Stimulated activated CD8-positive, alpha-beta memory T cell treated with anti-CD3 and anti-CD28 coated beads, Interleukin-4, amount 100 ng/mL, for 24 hours (primary cell): ENCODE measurements at regions not wholly inside any gene's neighbourhood (a gene's known extent, or its start where the extent isn't known, plus 50 kb on each side); places are given as distances from the start of the nearest gene placed in this dataset.
"Not testable (repeated sequence)": the region's sequence is repeated elsewhere in the genome, so short reads cannot be mapped to it uniquely, and the experiment has no call there.

ENCODE experiments used
- DNase-seq: peaks from one replicate; pipeline ENCODE4 v3.0.0-alpha.2; 2020; ENCODE audit warnings: low read depth

GRCh38 chr13:76012091-76012721 is 376.1 kb downstream of the LMO7 start:
- no peak for DNase-seq

GRCh38 chr13:76009267-76009890 is 373.2 kb downstream of the LMO7 start:
- no peak for DNase-seq

- DNase-seq: no peak
Observed at GRCh38 chr13:76004416-76004815, 368.3 kb downstream of the LMO7 start.

GRCh38 chr13:76000131-76000530 is 364.0 kb downstream of the LMO7 start:
- no peak for DNase-seq

GRCh38 chr13:75996582-75996981 is 360.5 kb downstream of the LMO7 start:
- no peak for DNase-seq

- no peak for DNase-seq
Observed at GRCh38 chr13:75995966-75996365, 359.8 kb downstream of the LMO7 start.

GRCh38 chr13:75993823-75994222 is 357.7 kb downstream of the LMO7 start:
- DNase-seq: no peak

GRCh38 chr13:75993241-75993640 is 357.1 kb downstream of the LMO7 start:
- no peak for DNase-seq

GRCh38 chr13:75986818-75987217 is 350.7 kb downstream of the LMO7 start:
- DNase-seq: no peak

- DNase-seq: no peak
Observed at GRCh38 chr13:75985132-75985531, 349.0 kb downstream of the LMO7 start.

GRCh38 chr13:75978818-75979217 is 342.7 kb downstream of the LMO7 start:
- no peak for DNase-seq

- no peak for DNase-seq
Observed at GRCh38 chr13:75968103-75968838, 332.1 kb downstream of the LMO7 start.

- no peak for DNase-seq
Observed at GRCh38 chr13:75963302-75963701, 327.2 kb downstream of the LMO7 start.

- DNase-seq: no peak
Observed at GRCh38 chr13:75961911-75962310, 325.8 kb downstream of the LMO7 start.

GRCh38 chr13:75960538-75960994 is 324.4 kb downstream of the LMO7 start:
- no peak for DNase-seq

- DNase-seq: no peak
Observed at GRCh38 chr13:75959861-75960481, 323.8 kb downstream of the LMO7 start.

GRCh38 chr13:75953589-75953988 is 317.5 kb downstream of the LMO7 start:
- not testable (repeated sequence) for DNase-seq

GRCh38 chr13:75947448-75947847 is 311.3 kb downstream of the LMO7 start:
- no peak for DNase-seq

- no peak for DNase-seq
Observed at GRCh38 chr13:75946536-75947284, 310.6 kb downstream of the LMO7 start.

- DNase-seq: no peak
Observed at GRCh38 chr13:75945841-75946482, 309.8 kb downstream of the LMO7 start.

GRCh38 chr13:75938811-75939560 is 302.9 kb downstream of the LMO7 start:
- DNase-seq: no peak
